Heart right ventricle (tissue), 16 donors: ENCODE measurements at regions not wholly inside any gene's neighbourhood (a gene's known extent, or its start where the extent isn't known, plus 50 kb on each side); places are given as distances from the start of the nearest gene placed in this dataset.
A peak's percentile ranks its signal among the peaks of the same experiment; 100 is the strongest.

Experiments used
- ATAC-seq, 8 donors: fragments of 200-7000 bp; cut with Tn5 transposase; one replicate each; pipeline ENCODE4 v1.9.1; 2020; ENCODE audit warnings: mild to moderate bottlenecking in 8 of 8, moderate library complexity in 8 of 8, moderate number of reproducible peaks in 1 of 8
- DNase-seq, 2 donors: peaks; one replicate each; pipeline ENCODE4 v3.0.0-alpha.2; 2020
- H3K27ac ChIP-seq, 10 donors: fragments of 200-600 bp; sonication (generic) in 2 of 10; one replicate each; pipeline versions ENCODE4 v1.5.0 to v1.8.0; 2020 to 2022; ENCODE audit warnings: mild to moderate bottlenecking in 3 of 10
- H3K27me3 ChIP-seq, 7 donors: fragments of 200-600 bp; one replicate each; pipeline ENCODE4 v1.8.0; 2021 to 2022; ENCODE audit warnings: mild to moderate bottlenecking in 2 of 7
- H3K36me3 ChIP-seq, 9 donors: fragments of 200-600 bp; sonication (generic) in 1 of 9; one replicate each; pipeline versions ENCODE4 v1.5.0 to v1.8.0; 2020 to 2022; ENCODE audit warnings: mild to moderate bottlenecking in 2 of 9
- H3K4me1 ChIP-seq, 9 donors: fragments of 200-600 bp; sonication (generic) in 1 of 9; one replicate each; pipeline versions ENCODE4 v1.5.0 to v1.8.0; 2020 to 2022; ENCODE audit warnings: mild to moderate bottlenecking in 4 of 9
- H3K4me3 ChIP-seq, 10 donors: fragments of 200-600 bp; sonication (generic) in 2 of 10; one replicate each; pipeline versions ENCODE4 v1.5.0 to v1.8.0; 2020 to 2022; ENCODE audit warnings: mild to moderate bottlenecking in 7 of 10, moderate library complexity in 2 of 10
- H3K9me3 ChIP-seq, 11 donors: fragments of 200-600 bp in 10 of 11; sonication (generic) in 2 of 11; one replicate each; pipeline versions ENCODE4 v1.5.0 to v1.8.0; 2013 to 2022; ENCODE audit warnings: mild to moderate bottlenecking in 2 of 11, control low read depth in 1 of 11, moderate library complexity in 1 of 11
- WGBS, 2 donors: extraction: QIAGEN DNeasy Blood & Tissue Kit; methylation state at CpG; one replicate each; pipeline ENCODE4 v1.1.7; 2013; ENCODE audit warnings: inconsistent platforms in 1 of 2; 5-methylcytosine and 5-hydroxymethylcytosine counted together
- intact Hi-C, 10 donors: fragments of 100-400 bp; cut with DNase I; formaldehyde crosslinking; loops; one replicate each; pipeline versions ENCODE4 v1.11.1 to v1.14.2; 2022
- TF ChIP-seq, protein P1 (sequence below), 9 donors: fragments of 200-600 bp; sonication (generic) in 2 of 9; IDR thresholded peaks; one replicate each; pipeline versions ENCODE4 v1.5.0 to v1.8.0; 2021 to 2022; ENCODE audit warnings: antibody characterized with exemption in 9 of 9, mild to moderate bottlenecking in 5 of 9, moderate library complexity in 1 of 9
- donor health status: Arrhythmogenic right ventricular cardiomyopathy.
- donor health status: ischemic (EF 13 %, LVEDD 7.1; RV severe dilation, severe dysfunction).
- donor health status: healthy with polysubstance abuse.
- donor health status: DM: no; HTN: yes; CAD: no.
- donor health status: DM: no; HTN: no; CAD: no.
- donor health status: ischemic (EF 25% LVEDD 6.9; RV normal size, moderate dysfunction).
- donor health status: ischemic (EF 25% LVEDD 5.7; RV mildly dilated, moderate dysfunction).
- donor health status: healthy.
- donor health status: DM: yes; HTN: yes; CAD: no.
- donor health status: Ischemic cardiomyopathy.
- donor health status: ischemic (EF 35%, LVEDD 5.7; RV mildly dilated, moderate dysfunction).
- donor health status: nonischemic (EF 11% LVEDD 7.7; RV severe dilation, severe dysfunction).
- donor health status: DM: yes; HTN: yes; CAD: no.
- donor health status: PGD.
- donor health status: ischemic (EF 29% LVEDD 5.4; RV normal size, mild dysfunction).
- donor health status: nonischemic (EF 23%, LVEDD 6.1; RV moderate dilation, normal function).

GRCh38 chrX:13902406-13902805 is 85.5 kb upstream of the GPM6B start:
- 91 to 96% methylated on average over 3 of the region's 3 CpGs for WGBS, 2 donors
- H3K4me1 ChIP-seq: no peaks in the 10 kb centered on the region
- DNase-seq (no peak), ATAC-seq (no peak)
- intact Hi-C loops: loop anchor here in 2 of 10 donors (5.0 to 10.0 kb wide), 2 partner anchors 122 to 125 kb away; partner anchors contain the start of gene GEMIN8 (in 2 of the 2)
- H3K27ac ChIP-seq: no peak overlapping the region
- TF ChIP-seq, protein P1, sequence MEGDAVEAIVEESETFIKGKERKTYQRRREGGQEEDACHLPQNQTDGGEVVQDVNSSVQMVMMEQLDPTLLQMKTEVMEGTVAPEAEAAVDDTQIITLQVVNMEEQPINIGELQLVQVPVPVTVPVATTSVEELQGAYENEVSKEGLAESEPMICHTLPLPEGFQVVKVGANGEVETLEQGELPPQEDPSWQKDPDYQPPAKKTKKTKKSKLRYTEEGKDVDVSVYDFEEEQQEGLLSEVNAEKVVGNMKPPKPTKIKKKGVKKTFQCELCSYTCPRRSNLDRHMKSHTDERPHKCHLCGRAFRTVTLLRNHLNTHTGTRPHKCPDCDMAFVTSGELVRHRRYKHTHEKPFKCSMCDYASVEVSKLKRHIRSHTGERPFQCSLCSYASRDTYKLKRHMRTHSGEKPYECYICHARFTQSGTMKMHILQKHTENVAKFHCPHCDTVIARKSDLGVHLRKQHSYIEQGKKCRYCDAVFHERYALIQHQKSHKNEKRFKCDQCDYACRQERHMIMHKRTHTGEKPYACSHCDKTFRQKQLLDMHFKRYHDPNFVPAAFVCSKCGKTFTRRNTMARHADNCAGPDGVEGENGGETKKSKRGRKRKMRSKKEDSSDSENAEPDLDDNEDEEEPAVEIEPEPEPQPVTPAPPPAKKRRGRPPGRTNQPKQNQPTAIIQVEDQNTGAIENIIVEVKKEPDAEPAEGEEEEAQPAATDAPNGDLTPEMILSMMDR (IDR thresholded peaks at IDR 0.05): no peak
- H3K4me3 ChIP-seq: no peak overlapping the region
- H3K9me3 ChIP-seq: no peaks in the 10 kb centered on the region
- peaks cover 0 to 19% (median 0%) of the 10 kb centered on the region in 7 donors for H3K27me3 ChIP-seq
- no peaks in the 10 kb centered on the region for H3K36me3 ChIP-seq

GRCh38 chrX:13901354-13901753 is 84.5 kb upstream of the GPM6B start:
- TF ChIP-seq, protein P1 (IDR thresholded peaks at IDR 0.05): no peak
- Histone ChIP-seq H3K4me3 (no peak overlapping the region), H3K27ac (no peak overlapping the region), H3K4me1 (no peaks in the 10 kb centered on the region), H3K27me3 (peaks cover 0 to 24% (median 0%) of the 10 kb centered on the region in 7 donors), H3K36me3 (no peaks in the 10 kb centered on the region), H3K9me3 (no peaks in the 10 kb centered on the region)
- WGBS, 2 donors: 54 to 60% methylated on average over 2 of the region's 2 CpGs
- ATAC-seq (peak in 1 of 8 donors; percentile 31), DNase-seq (no peak)
- intact Hi-C loops: loop anchor here in 2 of 10 donors (5.0 to 10.0 kb wide), 2 partner anchors 123 to 126 kb away; partner anchors contain the start of gene GEMIN8 (in 2 of the 2)

- Histone ChIP-seq H3K4me1 (no peaks in the 10 kb centered on the region), H3K4me3 (no peak overlapping the region), H3K27me3 (peaks cover 0 to 34% (median 0%) of the 10 kb centered on the region in 7 donors), H3K27ac (no peak overlapping the region), H3K36me3 (no peaks in the 10 kb centered on the region), H3K9me3 (no peaks in the 10 kb centered on the region)
- TF ChIP-seq, protein P1 (IDR thresholded peaks at IDR 0.05): no peak
- ATAC-seq: no peak
- intact Hi-C loops: loop anchor here in 2 of 10 donors (5.0 to 10.0 kb wide), 2 partner anchors 124 to 127 kb away; partner anchors contain the start of gene GEMIN8 (in 2 of the 2)
- 93 to 99% methylated on average over 10 of the region's 10 CpGs for WGBS, 2 donors
- DNase-seq: no peak
Measured at GRCh38 chrX:13900351-13900750, 83.5 kb upstream of the GPM6B start.

DNA sequence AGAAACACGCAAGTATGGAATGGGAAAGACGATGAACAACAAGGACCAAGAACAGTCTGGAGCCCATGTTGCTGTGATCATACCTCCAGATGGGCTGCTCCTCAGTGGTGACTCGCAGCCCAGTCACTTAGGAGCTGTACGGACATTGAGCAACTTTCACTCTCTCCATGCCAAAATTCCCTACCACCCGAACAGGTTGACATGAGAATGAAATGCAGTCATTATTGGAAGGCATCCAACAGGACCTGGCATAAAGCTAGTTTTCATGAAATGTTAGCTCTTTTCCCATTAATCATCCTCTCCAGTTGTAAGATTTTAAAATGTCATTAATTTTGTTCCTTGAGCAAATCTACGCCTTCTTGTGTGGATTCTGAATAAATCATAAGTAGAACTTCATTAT is 82.7 kb upstream of the GPM6B start:
- DNase-seq: no peak
- Histone ChIP-seq H3K27me3 (peaks cover 0 to 41% (median 0%) of the 10 kb centered on the region in 7 donors), H3K36me3 (no peaks in the 10 kb centered on the region), H3K4me3 (no peak overlapping the region), H3K27ac (no peak overlapping the region), H3K9me3 (no peaks in the 10 kb centered on the region), H3K4me1 (no peaks in the 10 kb centered on the region)
- 46 to 59% methylated on average over 6 of the region's 6 CpGs for WGBS, 2 donors
- peak in 1 of 8 donors; percentile 82 for ATAC-seq
- intact Hi-C loops: loop anchor here in 3 of 10 donors (5.0 to 10.0 kb wide), 2 partner anchors 125 to 128 kb away; partner anchors contain the start of gene GEMIN8 (in 3 of the 3)
- TF ChIP-seq, protein P1 (IDR thresholded peaks at IDR 0.05): no peak
